HFF-Myc (cell line): ENCODE measurements at regions not wholly inside any gene's neighbourhood (a gene's known extent, or its start where the extent isn't known, plus 50 kb on each side); places are given as distances from the start of the nearest gene placed in this dataset.

Source experiments
- DNase-seq: peaks from one replicate; pipeline ENCODE4 v3.0.0-alpha.2; 2011; ENCODE audit warnings: low read depth; ENCODE audit errors: extremely low read depth
- H3K4me3 ChIP-seq: replicated peaks from 2 replicates; pipeline ENCODE4 v1.5.1; 2011; ENCODE audit warnings: low read depth, mild to moderate bottlenecking, control low read depth, low read length
- CTCF ChIP-seq: IDR thresholded peaks from 2 replicates; pipeline ENCODE4 v1.5.1; 2012; ENCODE audit warnings: mild to moderate bottlenecking, low read depth, low read length, control low read depth; ENCODE audit errors: missing control alignments

- no peak for TF ChIP-seq CTCF
- no peak overlapping the region for H3K4me3 ChIP-seq
- DNase-seq: no peak
Observed at GRCh38 chr6:169891846-169892245, 140.4 kb downstream of the ERMARD start.

GRCh38 chr6:169891421-169891820 is 140.0 kb downstream of the ERMARD start:
- TF ChIP-seq CTCF: no peak
- H3K4me3 ChIP-seq: no peak overlapping the region
- DNase-seq: no peak

GRCh38 chr6:169890901-169891300 is 139.5 kb downstream of the ERMARD start:
- H3K4me3 ChIP-seq: no peak overlapping the region
- DNase-seq: no peak
- no peak for TF ChIP-seq CTCF

- no peak overlapping the region for H3K4me3 ChIP-seq
- DNase-seq: no peak
- TF ChIP-seq CTCF: no peak
Observed at GRCh38 chr6:169890049-169890448, 138.6 kb downstream of the ERMARD start.

GRCh38 chr6:169887529-169888140 is 136.2 kb downstream of the ERMARD start:
- no peak for TF ChIP-seq CTCF
- DNase-seq: no peak
- no peak overlapping the region for H3K4me3 ChIP-seq

GRCh38 chr6:169886631-169887227 is 135.3 kb downstream of the ERMARD start:
- H3K4me3 ChIP-seq: no peak overlapping the region
- no peak for TF ChIP-seq CTCF
- no peak for DNase-seq

GRCh38 chr6:169885831-169886230 is 134.4 kb downstream of the ERMARD start:
- DNase-seq: no peak
- TF ChIP-seq CTCF: no peak
- no peak overlapping the region for H3K4me3 ChIP-seq
